ENCODE measurements at regions not wholly inside any gene's neighbourhood (a gene's known extent, or its start where the extent isn't known, plus 50 kb on each side); places are given as distances from the start of the nearest gene placed in this dataset.

DNA sequence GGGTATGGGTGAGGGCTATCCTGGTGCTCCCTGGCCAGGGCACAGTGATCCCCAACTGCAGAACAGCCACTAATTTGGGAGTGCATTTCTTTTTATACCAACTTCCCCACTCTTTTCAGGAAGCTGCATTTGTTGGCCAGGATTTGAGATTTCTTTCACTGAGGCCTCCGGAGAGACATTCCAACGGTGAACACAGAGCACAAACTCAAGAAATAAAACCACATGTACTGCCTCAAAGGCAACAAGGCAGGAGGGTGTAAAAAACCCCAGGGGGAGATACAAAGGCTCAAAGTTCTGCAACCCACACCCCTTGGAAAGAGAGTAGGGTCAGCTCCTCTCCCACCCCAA, 65.3 kb downstream of the CPN2 start:
- Mint-ChIP-seq H3K27me3 (ENCODE audit: low read depth) (peaks cover 29% of the 10 kb centered on the region), H3K36me3 (ENCODE audit: low read depth) (no peaks in the 10 kb centered on the region), H3K4me3 (ENCODE audit: low read depth) (no peak overlapping the region), H3K9me3 (peaks cover 5% of the 10 kb centered on the region), H3K27ac (no peak overlapping the region), H3K4me1 (ENCODE audit: low read depth) (no peaks in the 10 kb centered on the region)
- intact Hi-C loops (cut with micrococcal nuclease): no loop called here
- DNase-seq (ENCODE audit: low spot score): no peak

DNA sequence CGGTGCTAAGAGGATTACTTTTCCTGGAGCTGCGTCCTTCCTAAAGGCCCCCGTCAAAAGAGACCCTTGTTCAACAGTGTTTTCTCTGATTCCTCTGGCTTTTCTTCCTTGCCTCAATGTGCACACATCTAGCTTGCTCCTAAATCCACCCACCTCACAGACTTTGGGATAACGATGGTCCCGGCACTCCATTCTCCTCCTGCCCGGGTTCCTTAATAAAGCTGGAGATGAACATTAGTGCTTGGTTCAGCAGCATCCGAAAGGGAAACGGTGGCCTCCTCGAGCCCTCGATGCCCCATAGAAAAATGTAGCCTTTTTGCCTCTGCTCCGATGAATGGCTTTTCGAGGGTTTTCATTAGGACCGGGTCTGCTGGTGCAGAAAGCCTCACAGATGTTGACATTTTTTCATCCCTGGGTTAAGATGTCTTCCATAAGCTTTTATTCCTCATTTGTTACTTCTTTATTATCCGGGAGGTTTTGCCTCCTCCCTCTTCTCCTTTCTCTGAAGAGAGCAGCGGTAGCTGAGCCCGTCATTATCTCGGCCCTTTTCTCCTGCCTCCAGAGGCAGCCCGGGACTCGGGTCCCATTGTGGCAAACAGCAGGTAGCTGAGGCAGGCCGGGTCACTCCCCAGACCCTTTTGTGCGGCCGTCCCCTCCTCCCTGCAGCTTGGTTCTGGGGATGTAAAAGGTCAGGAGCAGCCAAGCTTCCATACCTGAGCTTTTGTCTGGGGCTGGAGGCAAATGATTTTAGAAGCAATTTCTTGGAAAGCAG, 64.6 kb downstream of the CPN2 start:
- DNase-seq (ENCODE audit: low spot score): no peak
- Mint-ChIP-seq H3K4me1 (ENCODE audit: low read depth) (no peaks in the 10 kb centered on the region), H3K27ac (no peak overlapping the region), H3K36me3 (ENCODE audit: low read depth) (peaks cover 2% of the 10 kb centered on the region), H3K4me3 (ENCODE audit: low read depth) (no peak overlapping the region), H3K9me3 (peaks cover 5% of the 10 kb centered on the region), H3K27me3 (ENCODE audit: low read depth) (peaks cover 34% of the 10 kb centered on the region)
- intact Hi-C loops (cut with micrococcal nuclease): no loop called here

DNA sequence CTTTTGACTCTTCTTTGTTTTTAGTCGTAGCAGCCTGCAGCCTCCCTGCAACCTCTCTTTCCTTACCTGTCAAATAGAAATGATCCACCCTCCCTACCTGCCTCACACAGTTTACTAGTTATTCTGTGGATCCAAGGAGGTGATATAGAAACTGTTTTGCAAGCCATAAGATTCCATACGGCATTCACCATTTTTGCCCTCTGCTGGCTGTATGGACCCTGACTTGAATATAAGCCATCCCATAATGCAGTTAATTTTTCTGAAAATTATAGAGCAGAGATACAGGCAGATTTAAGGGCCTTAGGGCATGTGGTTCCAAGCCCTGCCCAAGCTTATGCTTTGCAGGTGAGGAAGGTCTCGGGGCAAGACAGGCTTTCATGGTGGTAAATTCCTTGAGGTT, 63.8 kb downstream of the CPN2 start:
- Mint-ChIP-seq H3K9me3 (peaks cover 5% of the 10 kb centered on the region), H3K4me1 (ENCODE audit: low read depth) (no peaks in the 10 kb centered on the region), H3K36me3 (ENCODE audit: low read depth) (peaks cover 6% of the 10 kb centered on the region), H3K27ac (no peak overlapping the region), H3K27me3 (ENCODE audit: low read depth) (peaks cover 37% of the 10 kb centered on the region), H3K4me3 (ENCODE audit: low read depth) (no peak overlapping the region)
- no peak for DNase-seq (ENCODE audit: low spot score)
- intact Hi-C loops (cut with micrococcal nuclease): no loop called here

DNA sequence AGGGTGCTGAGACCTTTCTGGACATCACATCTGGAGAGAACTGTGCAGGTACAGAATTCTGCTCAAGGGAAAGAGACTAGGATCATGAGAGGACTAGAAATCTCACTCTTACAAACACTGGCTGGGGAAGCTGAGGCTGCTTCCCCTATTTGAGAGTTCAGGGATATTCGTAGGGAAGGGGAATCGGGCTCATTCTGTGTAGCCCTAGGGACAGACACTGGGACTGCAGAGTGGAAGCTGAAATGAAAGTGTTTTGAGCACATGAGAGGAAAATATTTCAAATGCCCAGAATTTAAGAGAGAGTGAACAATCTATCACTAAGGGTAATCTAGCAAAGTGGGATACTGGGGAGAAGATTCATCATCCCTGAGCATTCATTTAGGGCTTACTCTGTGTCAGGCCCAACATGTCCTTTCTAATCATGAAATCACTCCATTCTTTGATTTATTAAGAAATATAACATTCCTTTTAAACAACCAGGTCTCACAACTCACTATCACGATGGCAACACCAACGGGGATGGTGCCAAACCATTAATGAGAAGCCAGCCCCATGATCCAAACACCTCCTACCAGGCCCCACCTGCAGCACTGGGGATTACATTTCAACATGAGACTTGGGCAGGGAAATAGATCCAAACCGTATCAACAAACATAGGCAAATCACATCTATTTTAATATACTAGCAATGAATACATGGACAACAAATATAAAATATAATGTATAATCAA, 63.0 kb downstream of the CPN2 start:
- no peak overlapping the region for H3K27ac Mint-ChIP-seq
- H3K36me3 Mint-ChIP-seq (ENCODE audit: low read depth): peaks cover 6% of the 10 kb centered on the region
- no peak overlapping the region for H3K4me3 Mint-ChIP-seq (ENCODE audit: low read depth)
- DNase-seq (ENCODE audit: low spot score): no peak
- H3K27me3 Mint-ChIP-seq (ENCODE audit: low read depth): peaks cover 44% of the 10 kb centered on the region
- no peaks in the 10 kb centered on the region for H3K4me1 Mint-ChIP-seq (ENCODE audit: low read depth)
- peaks cover 5% of the 10 kb centered on the region for H3K9me3 Mint-ChIP-seq
- intact Hi-C loops (cut with micrococcal nuclease): no loop called here

Measured in activated T-helper 2 cell treated with anti-CD3 and anti-CD28 coated beads, Interferon-gamma antibody, Interleukin-2, Interleukin-4, amounts not matched to agents 10 μg/mL and 5 μg/mL and 100 μg/mL, durations not matched to agents 14 hours and 24 hours and 36 hours (primary cell).